HG03520 (cell line): ENCODE measurements at regions not wholly inside any gene's neighbourhood (a gene's known extent, or its start where the extent isn't known, plus 50 kb on each side); places are given as distances from the start of the nearest gene placed in this dataset.
"Not testable (repeated sequence)": the region's sequence is repeated elsewhere in the genome, so short reads cannot be mapped to it uniquely, and the experiment has no call there.

Experiments used
- ATAC-seq: cut with Tn5 transposase; IDR thresholded peaks from one replicate; pipeline ENCODE4 v1.9.1; 2021; ENCODE audit warnings: mild to moderate bottlenecking, moderate library complexity; ENCODE audit not compliant: unreplicated experiment

DNA sequence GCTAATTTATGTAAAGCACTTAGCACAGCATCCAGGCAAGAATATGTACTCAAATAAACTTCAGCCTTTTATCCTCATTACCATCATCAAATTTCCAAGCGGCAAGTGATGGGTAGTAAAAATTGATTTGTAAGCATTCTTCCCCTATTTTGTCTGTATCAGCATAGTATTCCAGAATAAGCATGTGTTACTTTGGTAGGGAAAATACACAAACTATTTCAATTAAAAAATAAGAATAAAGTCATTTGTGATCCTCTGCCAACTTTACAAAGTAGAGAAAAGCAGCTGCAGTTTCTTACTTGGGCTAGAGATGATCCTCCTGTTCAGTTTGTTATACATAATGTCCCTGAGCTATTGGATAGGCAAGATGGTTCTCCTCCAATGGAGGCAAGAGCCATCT lies 493.2 kb downstream of the ZEB2 start:
- no peak for ATAC-seq

DNA sequence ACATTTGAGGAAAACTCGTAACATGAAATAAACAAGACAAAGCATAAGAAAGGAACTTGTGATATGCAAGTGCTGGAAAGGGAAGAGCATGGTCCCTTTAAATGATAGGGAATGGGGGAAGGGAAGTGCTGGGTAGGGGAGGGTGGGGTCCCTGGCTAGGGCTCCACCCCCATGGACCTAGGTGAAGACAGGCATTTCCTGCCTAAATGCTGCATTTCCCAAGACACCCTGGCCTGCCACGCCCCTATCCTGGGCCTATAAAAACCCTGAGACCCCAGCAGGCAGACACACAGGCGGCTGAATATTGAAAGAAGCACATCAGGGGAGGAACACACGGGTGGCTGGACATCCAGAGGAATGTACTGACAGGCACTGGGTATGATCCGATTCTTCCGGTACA lies 499.9 kb downstream of the ZEB2 start:
- ATAC-seq, result no peak

DNA sequence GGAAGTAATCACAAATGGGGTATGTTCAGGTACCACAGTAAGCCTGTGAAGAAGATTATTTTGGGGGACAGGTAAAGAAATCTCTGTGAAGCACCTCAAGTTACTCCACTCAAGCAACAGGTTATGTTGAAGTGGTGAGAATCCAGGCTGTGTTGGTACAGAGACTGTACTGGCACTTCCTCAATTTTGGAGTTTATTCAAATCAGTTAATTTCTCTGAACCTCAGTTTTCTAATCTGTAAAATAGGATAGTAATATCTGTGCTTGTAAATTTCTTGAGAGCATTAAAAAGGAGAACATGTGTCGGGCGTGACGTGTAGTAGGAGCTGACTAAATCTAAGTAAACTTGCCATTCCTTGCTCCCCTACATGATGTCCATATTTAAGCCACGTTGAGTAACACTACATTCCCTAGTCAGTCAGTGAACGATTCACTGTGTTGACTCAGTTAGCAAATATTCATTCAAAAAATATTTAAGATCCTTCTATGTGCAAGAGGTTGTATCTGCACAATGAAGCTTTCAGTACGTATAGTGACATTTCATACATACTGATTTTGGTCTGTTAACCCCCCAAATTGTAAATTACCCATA lies 504.2 kb downstream of the ZEB2 start:
- no peak for ATAC-seq

DNA sequence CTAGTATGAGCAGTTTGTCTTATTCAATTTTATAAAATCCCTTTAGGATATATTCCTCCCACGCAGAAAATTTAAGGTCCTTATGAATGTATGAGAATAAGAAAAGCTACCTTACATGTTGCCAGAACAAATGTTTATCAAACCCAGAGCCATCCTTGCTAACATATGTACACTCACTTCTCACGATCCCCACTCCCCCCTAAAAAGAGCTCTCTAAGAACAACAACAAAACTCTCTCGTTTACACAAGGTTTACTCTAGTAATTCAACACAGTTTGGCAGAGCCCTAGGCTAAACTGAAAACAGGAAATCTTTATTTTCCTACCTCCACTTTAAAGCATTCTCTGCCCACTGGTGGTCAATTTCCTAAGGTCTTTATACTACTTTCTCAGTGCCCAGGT lies 504.9 kb downstream of the ZEB2 start:
- no peak for ATAC-seq

DNA sequence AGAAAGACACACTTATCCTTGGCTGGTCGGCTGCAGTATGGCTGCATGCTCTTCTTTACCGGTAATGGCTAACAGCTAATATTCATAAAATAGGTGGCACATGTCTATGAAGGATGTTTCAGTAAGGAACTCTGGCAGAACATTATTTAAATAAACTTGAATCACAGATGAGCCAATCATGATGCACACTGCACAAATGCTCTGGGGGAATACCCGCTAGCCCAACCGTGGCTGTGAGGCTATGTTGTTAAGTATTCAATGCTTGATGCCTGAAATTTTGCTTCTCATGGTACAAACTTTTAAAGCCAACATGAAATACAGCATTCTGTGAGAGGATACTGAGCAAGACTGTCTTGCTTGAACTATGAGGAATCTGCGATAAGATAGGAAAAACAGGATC lies 505.8 kb downstream of the ZEB2 start:
- ATAC-seq, result no peak

DNA sequence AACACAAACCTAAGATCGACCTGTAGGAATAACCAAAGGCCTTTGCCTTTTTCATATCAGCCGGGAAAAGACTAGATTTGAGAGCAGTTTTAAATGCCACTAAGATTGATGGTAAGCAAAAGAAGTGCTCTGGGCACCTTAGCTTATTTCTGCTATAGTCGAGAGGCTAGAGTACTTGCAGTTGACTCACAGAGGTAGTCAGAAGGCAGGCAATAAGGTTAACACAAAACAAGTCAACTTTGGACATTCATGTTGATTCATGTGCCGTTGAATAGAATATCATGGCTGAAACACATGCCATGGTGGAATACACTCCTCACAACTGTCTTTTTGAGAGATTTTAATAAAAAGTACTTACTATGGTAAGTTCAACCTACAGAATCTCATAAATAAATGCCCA lies 507.6 kb downstream of the ZEB2 start:
- ATAC-seq, result no peak

DNA sequence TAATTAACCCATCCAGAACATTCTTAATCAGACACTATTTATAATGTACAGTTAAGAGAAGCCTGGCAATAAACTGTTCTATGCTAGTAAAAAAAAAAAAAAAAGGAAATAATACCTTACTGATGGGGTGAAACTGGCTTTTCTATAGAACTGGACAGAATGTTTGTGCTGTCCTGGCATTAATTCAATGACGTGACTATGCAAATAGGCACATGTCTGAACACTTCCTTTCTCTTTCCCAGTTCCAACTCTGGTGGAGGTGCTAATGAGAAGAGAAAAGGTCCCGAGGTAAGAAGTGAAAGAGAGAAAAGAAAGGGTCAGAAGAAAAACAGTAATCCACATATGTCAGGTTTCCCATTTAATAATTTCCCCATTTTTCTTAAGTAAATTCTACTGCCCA lies 508.4 kb downstream of the ZEB2 start:
- no peak for ATAC-seq

DNA sequence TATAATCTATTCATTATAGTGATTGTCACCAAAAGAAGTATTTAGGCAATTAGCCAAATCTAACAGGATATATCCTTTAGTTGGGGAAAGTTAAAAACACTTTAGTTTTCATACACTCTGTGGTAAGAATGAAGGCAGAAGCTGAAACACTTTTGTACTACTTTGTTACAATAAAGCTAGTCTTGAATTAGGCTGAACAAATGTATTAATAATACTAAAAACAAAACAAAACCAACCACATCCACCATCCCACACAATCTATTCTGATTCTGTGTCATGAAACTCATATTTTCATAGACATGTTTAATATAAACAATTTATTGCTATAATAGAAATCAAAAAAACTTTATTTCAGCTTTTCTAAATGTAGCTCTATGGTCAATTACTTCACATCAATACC lies 508.8 kb downstream of the ZEB2 start:
- ATAC-seq, result no peak

DNA sequence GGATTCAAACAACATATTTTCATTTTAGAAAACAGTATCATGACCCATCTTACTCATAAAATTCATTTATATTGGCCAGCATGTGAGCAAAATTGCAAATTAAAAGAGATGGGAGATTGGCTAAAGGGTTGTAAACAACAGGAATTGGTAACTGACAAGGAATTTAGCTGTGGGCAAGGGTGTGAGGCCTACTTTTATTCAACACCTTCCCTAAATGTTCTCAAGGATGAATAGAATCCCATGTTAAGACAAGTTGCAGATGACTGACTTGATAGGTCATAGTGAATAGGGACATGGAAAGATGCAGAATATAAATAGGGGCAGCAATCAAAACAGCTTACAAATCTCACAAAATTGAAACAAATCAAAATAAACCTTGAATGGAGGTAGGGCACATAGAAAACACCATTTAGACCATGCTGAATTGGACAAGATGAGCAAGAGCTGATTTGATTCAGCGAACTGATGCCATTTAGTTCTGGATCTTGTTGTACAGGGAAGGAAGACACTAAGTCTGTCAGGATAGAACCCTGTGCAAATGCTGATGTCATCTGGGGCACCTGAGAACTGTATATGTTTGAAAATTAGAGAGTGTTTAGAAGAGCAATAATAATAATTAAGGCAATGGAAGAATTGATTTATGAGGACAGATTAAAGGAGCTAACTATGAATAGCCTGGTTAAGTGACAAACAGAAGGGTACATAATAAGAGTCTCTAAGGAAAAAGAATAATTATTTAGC lies 509.7 kb downstream of the ZEB2 start:
- ATAC-seq, result no peak

DNA sequence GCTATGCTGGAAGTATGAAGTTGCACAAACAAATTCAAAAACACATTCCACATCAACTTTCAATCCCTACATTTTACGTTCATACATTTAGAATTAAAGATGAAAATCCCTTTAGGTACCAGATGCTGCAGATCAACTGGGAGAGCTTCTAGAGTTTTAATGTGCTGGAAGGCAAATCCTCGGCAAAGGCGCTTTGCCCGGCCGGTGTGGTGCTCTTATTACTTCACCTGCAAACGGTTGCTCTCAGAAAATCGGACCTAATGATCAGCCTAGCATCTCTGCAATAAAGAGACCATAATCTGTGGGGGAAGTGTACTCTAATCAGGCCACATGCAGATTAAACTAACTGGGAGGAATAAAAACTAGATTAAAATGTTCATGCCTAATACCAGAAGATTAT lies 513.8 kb downstream of the ZEB2 start:
- ATAC-seq, result no peak

DNA sequence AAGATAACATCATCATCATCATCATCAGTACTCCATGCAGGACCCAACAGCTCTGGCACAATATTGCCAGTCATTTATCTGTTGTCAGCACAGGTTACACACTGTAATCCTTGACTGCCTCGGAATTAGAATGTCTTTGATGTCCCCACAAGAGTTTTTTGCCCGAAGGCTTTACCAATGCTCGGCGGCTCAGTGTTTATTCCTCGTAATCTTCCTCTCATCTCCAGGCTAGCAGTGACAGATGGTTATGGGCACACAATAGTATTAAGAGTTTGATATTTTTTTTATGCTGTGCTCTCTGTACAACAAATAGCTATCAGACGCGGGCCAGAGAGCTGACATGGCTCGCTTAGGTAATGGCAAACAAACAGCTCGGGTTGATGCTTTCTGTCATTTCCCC lies 515.2 kb downstream of the ZEB2 start:
- no peak for ATAC-seq

DNA sequence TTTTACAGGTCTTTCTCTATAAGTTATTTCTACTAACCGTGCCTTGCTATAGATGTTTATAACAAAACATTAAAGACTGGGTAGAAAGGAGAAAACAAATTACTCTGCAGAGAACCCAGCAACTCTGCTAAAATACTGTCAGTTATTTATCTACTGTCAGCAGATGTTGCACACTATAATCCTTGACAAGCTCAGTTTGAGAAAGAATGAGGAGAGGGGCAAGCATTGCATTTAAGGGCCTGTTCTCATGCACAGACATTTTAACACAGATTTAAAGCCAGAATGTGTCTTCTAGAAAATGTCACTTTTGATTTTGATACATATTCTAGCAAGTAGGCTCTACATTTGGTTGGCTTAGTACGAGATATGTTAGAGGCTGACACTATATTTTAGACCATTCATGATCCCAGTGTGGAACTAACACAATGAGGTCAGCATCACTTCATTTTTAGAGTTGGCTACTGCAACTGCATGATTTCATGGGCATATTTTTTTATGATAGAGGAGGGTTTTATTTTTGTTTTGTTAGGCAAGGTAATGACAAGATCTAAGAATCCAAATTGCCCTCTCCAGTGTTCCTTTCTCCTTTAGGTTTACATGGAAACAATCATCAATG lies 516.4 kb downstream of the ZEB2 start:
- ATAC-seq, result no peak

DNA sequence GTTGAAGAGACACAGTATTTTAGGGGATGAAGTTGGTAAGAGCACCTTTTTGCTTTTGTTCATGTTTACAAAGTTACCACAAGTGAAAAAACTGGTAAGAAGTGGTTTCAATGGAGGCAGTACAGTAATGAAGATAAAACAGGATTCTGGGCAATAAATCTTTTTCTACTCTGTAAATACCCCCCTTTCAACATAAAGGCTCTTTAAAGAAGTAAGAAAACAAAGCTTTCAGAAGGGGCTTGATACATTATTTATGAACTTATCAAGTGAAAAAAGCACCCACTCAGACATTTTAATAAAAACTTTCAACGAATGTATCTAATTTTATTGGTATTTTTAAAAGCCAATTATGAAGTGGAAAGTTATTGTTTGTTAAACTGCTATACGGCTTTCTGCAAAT lies 522.9 kb downstream of the ZEB2 start:
- no peak for ATAC-seq

DNA sequence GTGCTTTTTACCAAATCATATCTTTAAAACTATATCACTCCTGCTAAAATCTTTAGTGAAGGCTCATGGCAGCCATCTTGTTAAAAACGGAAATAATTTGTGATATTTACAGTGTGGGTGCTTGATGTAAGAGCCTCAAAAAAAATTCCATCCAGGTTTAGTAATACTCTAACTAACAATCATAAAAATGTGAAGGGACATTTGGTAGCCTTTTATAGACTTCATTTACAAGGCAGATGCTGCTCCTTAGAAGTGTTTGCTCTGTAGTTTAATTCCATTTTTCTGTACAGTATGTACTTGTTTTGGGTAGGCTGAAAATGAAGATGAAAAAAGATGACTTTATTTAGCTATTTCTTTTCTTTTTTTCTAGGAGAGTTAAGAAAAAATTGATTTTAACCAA lies 525.0 kb downstream of the ZEB2 start:
- ATAC-seq, result no peak

DNA sequence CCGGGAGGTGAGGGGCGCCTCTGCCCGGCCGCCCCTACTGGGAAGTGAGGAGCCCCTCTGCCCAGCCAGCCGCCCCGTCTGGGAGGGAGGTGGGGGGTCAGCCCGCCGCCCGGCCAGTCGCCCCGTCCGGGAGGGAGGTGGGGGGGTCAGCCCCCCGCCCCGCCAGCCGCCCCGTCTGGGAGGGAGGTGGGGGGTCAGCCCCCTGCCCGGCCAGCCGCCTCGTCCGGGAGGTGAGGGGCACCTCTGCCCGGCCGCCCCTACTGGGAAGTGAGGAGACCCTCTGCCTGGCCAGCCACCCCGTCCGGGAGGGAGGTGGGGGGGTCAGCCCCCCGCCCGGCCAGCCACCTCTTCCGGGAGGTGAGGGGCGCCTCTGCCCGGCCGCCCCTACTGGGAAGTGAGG lies 528.3 kb downstream of the ZEB2 start:
- not testable (repeated sequence) for ATAC-seq

DNA sequence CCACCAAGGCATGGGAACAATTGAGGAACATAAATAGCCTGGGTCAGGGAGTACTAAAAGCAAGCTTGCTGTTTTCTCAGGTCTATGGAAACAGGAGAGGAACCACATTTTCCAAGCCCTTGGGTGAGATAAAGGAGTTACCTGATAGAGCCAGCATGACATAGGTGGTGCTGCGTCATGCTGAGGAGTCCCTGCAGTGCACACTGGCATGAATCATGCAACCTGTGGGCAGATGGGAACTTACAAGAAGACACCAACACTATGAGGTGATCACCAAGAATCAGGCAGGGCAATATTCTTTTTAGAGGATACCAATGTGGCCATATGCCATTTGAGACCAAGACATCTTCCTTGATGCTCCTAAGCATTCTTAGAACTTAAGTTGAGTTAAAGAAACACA lies 531.8 kb downstream of the ZEB2 start:
- ATAC-seq, result no peak

DNA sequence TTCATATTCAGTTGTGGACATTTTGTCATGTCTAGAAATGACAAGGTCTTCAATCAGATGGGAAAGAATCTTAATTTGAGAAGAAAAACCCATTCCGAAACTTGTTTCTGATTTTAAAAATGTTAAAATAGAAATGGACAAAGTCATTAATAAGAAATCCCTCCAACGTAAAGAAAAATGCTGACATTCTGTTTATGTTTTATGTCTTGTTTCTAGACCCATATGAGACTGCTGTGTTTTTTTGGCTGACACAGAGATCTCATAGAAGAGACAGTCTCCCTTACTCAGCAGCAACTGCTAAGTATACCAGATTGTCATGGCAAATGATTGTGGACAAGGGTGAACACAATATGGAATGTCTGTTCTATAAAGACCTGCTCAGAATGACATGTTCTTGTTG lies 538.5 kb downstream of the ZEB2 start:
- ATAC-seq, result no peak

DNA sequence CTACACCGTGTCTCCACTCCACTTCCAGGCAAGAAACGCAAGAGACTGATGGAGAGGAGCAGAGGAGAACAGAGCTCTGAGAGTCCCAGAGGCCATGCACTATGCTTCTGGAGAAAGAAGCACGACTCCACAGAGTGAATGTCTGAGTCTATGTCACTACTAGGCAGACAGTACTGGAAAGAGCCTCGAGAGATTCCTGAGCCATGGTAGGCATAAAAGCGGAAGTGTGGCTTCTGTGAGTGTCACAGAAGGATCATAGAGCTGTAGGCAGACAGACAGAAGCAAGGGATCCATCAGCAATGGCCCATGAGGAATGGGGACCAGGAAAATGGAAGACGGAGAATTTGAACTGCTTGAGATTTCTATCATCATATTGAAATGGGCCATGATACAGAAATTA lies 542.6 kb downstream of the ZEB2 start:
- ATAC-seq, result no peak

DNA sequence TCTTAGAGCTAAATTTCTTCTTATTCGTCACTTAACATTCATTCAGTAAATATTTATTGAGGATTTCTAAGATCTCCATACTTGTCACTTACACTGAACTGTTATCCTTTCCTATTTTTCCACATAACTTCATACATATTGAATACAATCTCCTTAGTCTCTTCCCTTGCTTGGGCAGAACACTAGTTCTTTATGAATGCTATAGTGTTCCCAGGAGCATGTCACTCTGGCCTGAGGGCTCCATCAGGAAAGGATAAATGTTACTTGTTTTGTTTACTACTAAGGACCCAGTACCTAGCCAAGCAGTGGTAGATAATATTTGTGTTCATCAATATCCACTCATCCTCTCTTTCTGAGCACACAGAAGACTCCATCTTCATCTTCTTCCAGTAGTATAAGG lies 544.7 kb downstream of the ZEB2 start:
- no peak for ATAC-seq

DNA sequence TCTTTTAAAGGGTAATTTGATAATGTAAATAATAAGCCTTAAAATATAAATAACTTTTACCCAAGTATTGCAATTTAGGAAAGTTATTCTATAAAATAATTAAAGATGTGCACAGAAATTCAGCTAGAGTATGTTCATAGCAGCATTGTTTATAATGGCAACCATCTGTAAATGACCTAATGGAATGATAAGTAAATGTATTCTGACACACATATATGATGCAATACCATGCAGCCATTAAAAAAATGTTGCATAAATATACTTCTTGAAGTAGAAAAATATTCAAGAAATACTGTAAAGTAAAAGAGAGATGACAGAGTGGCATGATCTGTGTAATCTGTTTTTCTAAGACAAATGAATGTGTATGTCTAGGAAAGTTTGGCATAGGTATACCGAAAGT lies 545.7 kb downstream of the ZEB2 start:
- ATAC-seq, result no peak

DNA sequence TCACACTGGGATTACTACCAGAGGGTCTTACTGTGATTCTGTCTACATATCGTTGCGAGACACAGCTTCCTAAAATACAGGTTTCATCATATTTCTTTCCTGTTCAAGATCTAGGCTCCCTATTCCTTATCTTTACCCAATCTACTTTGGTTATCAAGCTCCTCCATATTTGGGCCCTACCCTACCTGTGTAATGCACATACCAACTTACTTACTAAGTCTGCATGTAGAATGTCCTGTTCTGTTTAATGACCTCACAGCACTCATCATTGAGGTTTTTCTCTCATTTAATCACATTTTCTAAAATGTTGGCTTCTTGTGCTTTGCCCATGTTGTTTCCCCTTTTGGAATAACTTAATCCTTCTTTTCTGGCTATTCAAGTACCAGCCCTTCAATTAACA lies 551.1 kb downstream of the ZEB2 start:
- no peak for ATAC-seq

DNA sequence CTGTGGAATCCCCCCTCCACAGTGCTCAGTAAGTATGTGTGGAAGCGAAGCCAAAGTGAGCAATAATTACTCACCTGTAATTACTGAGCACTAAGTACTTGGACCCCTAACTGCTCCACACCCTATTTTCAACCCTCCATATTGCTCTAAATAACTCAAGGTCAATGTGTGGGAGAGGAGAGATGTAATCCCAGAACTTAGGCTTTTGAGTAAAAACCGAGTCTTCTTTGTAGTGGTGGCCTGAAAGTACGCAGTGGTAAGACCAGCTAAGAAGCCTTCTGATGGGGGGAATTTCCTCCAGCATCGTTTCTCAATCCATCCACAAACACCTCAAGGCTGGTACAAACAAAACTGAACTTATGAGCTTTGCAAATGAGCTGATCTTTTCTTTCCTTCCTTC lies 551.6 kb downstream of the ZEB2 start:
- no peak for ATAC-seq
